NCI-H345 treated with DMSO at 0.1 percent for 48 hours (cell line): ENCODE measurements at regions not wholly inside any gene's neighbourhood (a gene's known extent, or its start where the extent isn't known, plus 50 kb on each side); places are given as distances from the start of the nearest gene placed in this dataset.

Source experiments
- DNase-seq: peaks from one replicate; lab custom pipeline; 2025; ENCODE audit not compliant: unreplicated experiment; lab: John Stamatoyannopoulos, UW

DNA sequence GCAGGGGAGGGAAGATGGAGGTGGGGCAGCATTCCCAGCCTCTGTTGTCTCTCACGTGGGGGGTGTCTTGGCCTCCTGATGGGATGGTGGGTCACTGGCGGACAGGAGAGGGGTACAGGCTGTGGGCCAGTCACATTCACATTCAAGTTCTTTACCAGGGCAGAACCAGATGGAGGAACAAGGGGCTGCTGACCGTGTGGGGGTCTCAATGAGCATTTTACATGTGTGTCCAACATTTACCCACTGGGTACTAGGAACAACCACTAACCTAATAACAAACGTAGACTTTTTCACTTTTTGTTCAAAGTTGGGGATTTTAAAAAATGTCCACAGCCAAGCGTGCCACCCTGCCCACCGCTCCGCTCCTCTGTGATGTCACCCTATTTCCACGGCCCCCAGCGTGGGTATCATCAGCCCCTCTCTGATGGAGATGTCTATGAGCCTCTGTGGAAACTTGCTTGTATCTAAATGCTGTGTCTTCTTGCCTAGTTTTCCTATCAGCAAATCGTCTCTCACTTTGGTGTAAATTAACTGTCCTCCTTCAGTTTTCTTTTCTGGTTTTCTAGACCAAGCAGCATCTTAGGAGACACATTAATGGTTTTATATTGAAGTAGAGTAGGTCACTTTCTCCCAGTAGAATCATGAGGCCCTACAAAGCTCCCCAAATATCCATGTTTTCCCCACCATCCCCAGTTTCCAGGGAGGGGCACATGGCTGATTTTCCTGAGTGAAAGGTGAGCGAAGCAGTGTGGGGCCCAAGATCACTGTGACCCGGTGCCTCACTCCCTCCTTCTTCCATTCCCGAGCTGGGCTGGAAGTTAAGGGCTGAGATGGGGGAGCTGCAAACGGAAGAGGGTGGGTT, 936.7 kb downstream of the BRD1 start:
- no peak for DNase-seq

GRCh38 chr22:48889887-48890692, 937.6 kb downstream of the BRD1 start:
- DNase-seq: no peak

DNA sequence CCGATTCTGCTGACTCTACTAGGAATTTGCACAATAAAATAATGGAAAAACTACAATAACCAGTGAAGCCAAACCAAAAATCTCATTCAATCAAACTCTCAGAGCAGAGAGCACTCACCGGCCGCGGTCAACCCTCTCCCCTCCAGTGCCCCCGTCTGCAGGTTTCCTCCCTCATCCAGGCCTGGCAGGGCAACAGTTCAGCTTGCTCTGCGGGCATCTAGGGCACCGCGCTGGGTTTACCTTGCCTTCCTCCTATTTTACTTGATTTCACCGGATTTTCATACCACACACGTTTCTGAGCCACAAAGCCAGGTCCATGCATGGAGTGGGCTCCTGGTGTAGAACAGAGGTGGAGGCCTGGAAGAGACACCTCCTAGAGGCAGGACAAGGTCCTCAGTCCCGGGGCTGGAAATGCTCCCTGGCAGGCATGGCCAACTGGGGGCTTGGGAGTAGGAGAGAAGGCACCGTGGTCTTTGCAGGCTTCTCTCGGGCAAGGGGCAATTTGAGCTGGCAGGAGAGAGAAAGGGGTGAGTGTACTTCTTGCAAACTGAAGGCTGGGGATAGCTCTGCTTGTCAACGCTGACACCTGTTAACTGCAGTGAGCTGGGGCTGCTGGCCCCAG, 938.4 kb downstream of the BRD1 start:
- no peak for DNase-seq

DNA sequence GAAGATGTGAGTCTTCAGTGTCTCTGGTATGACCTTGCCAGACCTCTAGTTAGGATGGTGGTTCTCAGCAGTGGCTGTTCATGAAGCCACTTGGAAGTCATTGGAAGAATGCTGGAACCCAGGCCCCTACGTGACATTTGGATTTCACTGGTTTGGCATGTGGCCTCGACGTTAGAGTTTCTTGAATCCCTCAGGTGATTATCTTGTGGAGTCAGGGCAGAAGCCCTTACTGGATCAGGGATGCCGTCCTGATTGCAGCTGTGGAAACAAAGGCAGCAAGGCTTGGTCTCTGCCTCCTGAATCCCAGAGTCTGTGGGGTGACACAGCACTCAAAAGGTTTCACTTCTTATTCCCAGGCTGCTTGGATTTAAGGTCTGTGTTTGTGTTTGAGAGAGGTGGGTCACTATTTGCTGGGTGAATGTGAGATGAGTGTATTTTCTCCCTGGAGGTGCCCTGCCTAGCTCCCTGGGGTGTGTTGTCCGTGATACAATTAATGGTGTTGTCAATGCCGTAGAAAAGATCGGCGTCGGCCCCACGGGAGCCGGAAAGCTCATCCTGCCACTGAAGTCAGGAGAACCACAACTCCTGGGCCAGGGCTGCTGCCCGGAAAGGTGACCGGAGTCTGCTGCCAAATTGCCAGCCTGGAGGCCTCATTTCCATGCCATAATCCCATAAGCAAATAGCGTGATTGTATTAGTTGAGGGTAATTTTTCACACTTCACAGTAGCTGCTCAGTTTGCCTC, 939.0 kb downstream of the BRD1 start:
- DNase-seq: no peak

- no peak for DNase-seq
Observed at GRCh38 chr22:48887394-48888332, 940.0 kb downstream of the BRD1 start.

- DNase-seq: peak; percentile 57
Observed at GRCh38 chr22:48886604-48887393, 940.9 kb downstream of the BRD1 start.

DNA sequence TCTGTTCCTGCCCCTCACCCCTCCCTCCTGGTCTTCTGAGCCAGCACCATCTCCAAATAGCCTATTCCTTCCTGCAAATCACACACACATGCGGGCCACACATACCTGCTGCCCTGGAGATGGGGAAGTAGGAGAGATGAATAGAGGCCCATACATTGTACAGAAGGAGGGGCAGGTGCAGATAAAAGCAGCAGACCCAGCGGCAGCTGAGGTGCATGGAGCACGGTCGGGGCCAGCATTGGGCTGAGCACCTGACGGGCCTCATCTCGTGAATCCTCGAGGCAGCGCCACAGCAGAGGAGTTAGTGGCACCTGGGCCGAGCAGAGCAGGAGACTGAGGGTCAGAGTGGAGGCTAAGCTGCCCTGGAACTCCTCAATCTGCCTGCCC, 941.8 kb downstream of the BRD1 start:
- DNase-seq: peak; percentile 50

DNA sequence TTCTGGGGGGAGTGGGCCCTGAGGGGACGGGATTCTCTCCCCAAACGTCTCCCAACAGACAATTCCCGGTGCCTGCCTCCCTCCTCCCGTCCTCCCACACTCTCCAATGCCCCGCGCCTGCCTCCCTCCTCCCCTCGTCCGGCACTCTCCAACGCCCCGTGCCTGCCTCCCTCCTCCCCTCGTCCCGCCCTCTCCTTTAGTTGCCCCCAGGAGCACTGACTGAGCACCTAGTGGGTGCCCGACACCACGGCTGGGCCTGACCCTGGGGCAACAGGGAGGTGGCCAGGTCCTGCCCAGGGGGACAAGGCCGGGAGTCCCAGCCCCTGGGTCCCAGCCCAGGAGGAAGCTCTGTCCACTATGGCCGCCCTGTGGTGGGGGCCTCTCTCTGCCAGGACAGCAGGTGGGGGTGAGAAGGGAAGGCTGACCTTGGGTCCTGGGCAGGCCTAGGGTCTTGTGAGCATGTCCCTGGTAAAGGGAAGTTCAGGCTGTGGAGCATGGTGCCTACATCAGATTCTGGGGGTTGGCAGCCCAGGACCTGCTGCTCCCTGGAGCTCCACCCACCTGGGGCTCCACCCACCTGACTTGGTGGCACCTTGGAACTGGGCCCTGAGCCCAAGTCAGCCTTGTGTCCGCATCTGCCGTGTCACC, 942.3 kb downstream of the BRD1 start:
- DNase-seq: peak; percentile 9

DNA sequence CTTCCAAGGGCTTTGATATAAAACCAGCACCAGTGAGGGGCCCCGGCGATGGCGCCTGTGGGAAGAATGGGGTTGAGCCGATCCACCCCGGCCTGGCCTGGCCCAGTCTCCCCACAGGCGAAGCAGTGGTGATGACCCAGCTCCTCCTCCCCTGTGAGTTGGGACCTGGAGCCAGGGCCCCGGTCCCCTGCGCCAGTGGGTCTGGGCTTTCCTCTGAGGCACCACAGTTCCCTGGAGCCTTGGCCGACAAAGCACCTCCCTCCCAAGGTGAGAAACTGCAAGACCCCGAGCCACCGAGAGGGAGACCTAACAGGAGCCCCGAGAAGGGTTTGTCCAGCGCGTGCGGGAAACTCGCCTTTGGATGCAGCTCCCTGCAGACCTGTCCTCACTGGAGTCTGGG, 942.9 kb downstream of the BRD1 start:
- no peak for DNase-seq

GRCh38 chr22:48884324-48884723, 943.3 kb downstream of the BRD1 start:
- DNase-seq: no peak

GRCh38 chr22:48883211-48883960, 944.3 kb downstream of the BRD1 start:
- DNase-seq: no peak

- no peak for DNase-seq
Observed at GRCh38 chr22:48882636-48883200, 945.0 kb downstream of the BRD1 start.

DNA sequence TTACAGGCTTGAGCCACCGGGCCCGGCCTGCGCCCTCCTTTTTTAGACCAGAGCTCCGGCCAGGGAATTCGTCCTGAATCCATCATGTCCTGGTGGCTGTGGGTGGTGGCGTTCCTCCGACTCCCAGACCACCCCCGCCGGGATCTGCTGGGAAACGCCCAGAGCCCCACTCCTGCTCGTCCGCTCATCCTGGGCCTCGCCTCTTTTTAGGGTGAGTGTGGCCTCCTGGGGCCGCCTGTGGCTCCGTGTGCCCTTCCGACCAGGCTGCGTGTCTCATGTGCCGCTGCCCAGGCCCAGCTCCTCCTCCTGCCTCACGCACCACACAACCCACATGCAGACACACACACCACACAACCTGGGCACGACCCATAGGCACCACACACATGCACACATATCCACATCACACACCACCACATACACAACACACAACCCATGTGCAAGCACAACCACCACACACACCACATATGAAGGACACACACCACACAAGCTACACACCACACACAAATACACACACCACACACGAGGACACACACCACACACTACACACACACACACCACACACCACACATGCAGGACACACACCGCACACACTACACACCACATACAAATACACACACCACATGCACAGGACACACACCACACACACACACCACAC, 946.2 kb downstream of the BRD1 start:
- DNase-seq: no peak

DNA sequence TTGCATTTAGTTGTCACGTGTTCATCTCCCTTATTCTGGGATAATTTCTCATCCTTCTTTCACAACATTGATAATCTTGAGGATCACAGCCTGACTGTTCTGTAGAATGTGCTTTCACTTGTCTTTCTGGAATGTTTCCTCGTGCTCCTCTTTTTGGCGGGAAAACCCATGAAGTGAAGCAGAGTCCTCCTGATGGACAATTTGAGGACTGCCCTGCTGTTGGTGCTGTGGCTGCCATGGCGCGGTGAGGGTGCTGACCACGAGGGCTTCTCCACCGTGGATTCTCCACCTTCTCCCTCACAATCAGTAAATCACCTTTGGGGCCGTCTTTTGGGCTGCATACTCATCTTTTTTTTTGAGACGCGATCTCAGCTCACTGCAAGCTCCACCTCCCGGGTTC, 946.9 kb downstream of the BRD1 start:
- no peak for DNase-seq

- DNase-seq: no peak
Observed at GRCh38 chr22:48876951-48877350, 950.7 kb downstream of the BRD1 start.

- DNase-seq: no peak
Observed at GRCh38 chr22:48874956-48875355, 952.7 kb downstream of the BRD1 start.

DNA sequence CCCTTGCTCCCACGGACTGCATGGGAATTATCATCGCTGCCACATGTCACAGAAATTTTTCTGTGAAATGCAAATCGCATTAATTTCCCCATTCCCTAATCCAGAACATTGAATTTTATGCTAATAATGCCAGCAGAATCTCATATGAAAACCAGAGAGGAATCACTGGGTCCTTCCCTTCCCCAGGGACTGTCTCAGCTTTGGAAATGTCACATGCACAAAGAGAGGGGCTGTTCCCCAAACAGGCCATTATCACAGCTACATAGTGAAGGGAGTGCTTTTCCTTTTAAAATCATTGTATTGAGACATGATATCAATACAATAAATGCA, 954.5 kb downstream of the BRD1 start:
- DNase-seq: no peak
